ENCODE measurements at regions not wholly inside any gene's neighbourhood (a gene's known extent, or its start where the extent isn't known, plus 50 kb on each side); places are given as distances from the start of the nearest gene placed in this dataset.

- Histone ChIP-seq H3K4me2 (ENCODE audit: low read length) (no peak overlapping the region), H3K27ac (ENCODE audit: low read depth, low read length) (no peak overlapping the region), H3K9me3 (ENCODE audit: control insufficient read depth, insufficient read depth, low read length) (no peaks in the 10 kb centered on the region), H3K79me2 (ENCODE audit: control insufficient read depth, low read length) (no peaks in the 10 kb centered on the region), H3F3A (ENCODE audit: control insufficient read depth, insufficient read depth) (no peaks in the 10 kb centered on the region), H3K27me3 (ENCODE audit: control insufficient read depth, low read length) (no peaks in the 10 kb centered on the region), H3K9me2 (replicated peaks; ENCODE audit: control insufficient read depth, low read length) (no peaks in the 10 kb centered on the region), H3K4me1 (ENCODE audit: control insufficient read depth, low read length) (peaks cover 1% of the 10 kb centered on the region; the same call in 1 of the 2 replicates), H3K36me3 (ENCODE audit: control insufficient read depth, low read length) (peaks cover 26% of the 10 kb centered on the region), H3K4me3 (ENCODE audit: low read length) (no peak overlapping the region), H4K20me1 (ENCODE audit: control insufficient read depth, insufficient read depth, low read depth, low read length) (no peaks in the 10 kb centered on the region)
- no peak for TF ChIP-seq EZH2phosphoT487 (IDR thresholded peaks at IDR 0.05; ENCODE audit: borderline replicate concordance, low read length)
- TF ChIP-seq CTCF (IDR thresholded peaks at IDR 0.05; ENCODE audit: low read depth, low read length, poor library complexity, severe bottlenecking), result no peak
These were observed 63.7 kb upstream of the RPS13 start for GRCh38 chr11:17141156-17141555.

GRCh38 chr11:17138562-17138961 lies 61.1 kb upstream of the RPS13 start:
- no peaks in the 10 kb centered on the region for H3K9me3 ChIP-seq (ENCODE audit: control insufficient read depth, insufficient read depth, low read length)
- no peaks in the 10 kb centered on the region for H3K4me1 ChIP-seq (ENCODE audit: control insufficient read depth, low read length)
- no peak overlapping the region for H3K4me3 ChIP-seq (ENCODE audit: low read length)
- no peaks in the 10 kb centered on the region for H3K27me3 ChIP-seq (ENCODE audit: control insufficient read depth, low read length)
- H3K27ac ChIP-seq (ENCODE audit: low read depth, low read length), result no peak overlapping the region
- TF ChIP-seq CTCF (IDR thresholded peaks at IDR 0.05; ENCODE audit: low read depth, low read length, poor library complexity, severe bottlenecking) (no peak), EZH2phosphoT487 (IDR thresholded peaks at IDR 0.05; ENCODE audit: borderline replicate concordance, low read length) (no peak)
- H3K79me2 ChIP-seq (ENCODE audit: control insufficient read depth, low read length), result no peaks in the 10 kb centered on the region
- no peaks in the 10 kb centered on the region for H3K9me2 ChIP-seq (replicated peaks; ENCODE audit: control insufficient read depth, low read length)
- no peaks in the 10 kb centered on the region for H4K20me1 ChIP-seq (ENCODE audit: control insufficient read depth, insufficient read depth, low read depth, low read length)
- no peaks in the 10 kb centered on the region for H3F3A ChIP-seq (ENCODE audit: control insufficient read depth, insufficient read depth)
- peaks cover 25% of the 10 kb centered on the region for H3K36me3 ChIP-seq (ENCODE audit: control insufficient read depth, low read length)
- H3K4me2 ChIP-seq (ENCODE audit: low read length), result no peak overlapping the region

- Histone ChIP-seq H3F3A (ENCODE audit: control insufficient read depth, insufficient read depth) (no peaks in the 10 kb centered on the region), H3K27ac (ENCODE audit: low read depth, low read length) (no peak overlapping the region), H4K20me1 (ENCODE audit: control insufficient read depth, insufficient read depth, low read depth, low read length) (no peaks in the 10 kb centered on the region), H3K79me2 (ENCODE audit: control insufficient read depth, low read length) (no peaks in the 10 kb centered on the region), H3K4me2 (ENCODE audit: low read length) (no peak overlapping the region), H3K36me3 (ENCODE audit: control insufficient read depth, low read length) (peaks cover 28% of the 10 kb centered on the region), H3K9me3 (ENCODE audit: control insufficient read depth, insufficient read depth, low read length) (no peaks in the 10 kb centered on the region), H3K4me1 (ENCODE audit: control insufficient read depth, low read length) (no peaks in the 10 kb centered on the region), H3K9me2 (replicated peaks; ENCODE audit: control insufficient read depth, low read length) (no peaks in the 10 kb centered on the region), H3K4me3 (ENCODE audit: low read length) (no peak overlapping the region), H3K27me3 (ENCODE audit: control insufficient read depth, low read length) (no peaks in the 10 kb centered on the region)
- TF ChIP-seq CTCF (IDR thresholded peaks at IDR 0.05; ENCODE audit: low read depth, low read length, poor library complexity, severe bottlenecking) (no peak), EZH2phosphoT487 (IDR thresholded peaks at IDR 0.05; ENCODE audit: borderline replicate concordance, low read length) (no peak)
These were observed 58.6 kb upstream of the RPS13 start for GRCh38 chr11:17135916-17136683.

All from DOHH2 (cell line).